KMS-11 (cell line): ENCODE measurements at regions not wholly inside any gene's neighbourhood (a gene's known extent, or its start where the extent isn't known, plus 50 kb on each side); places are given as distances from the start of the nearest gene placed in this dataset.

Experiments used
- H2AFZ ChIP-seq: fragments of 200-600 bp; sonication (generic); 2 replicates; pipeline ENCODE4 v1.6.1; 2016; ENCODE audit warnings: antibody characterized with exemption, mixed run types, low read depth
- H3K27ac ChIP-seq: fragments of 200-600 bp; sonication (generic); 2 replicates; pipeline ENCODE4 v1.6.1; 2016; ENCODE audit warnings: mild to moderate bottlenecking, mixed run types
- H3K27me3 ChIP-seq: fragments of 200-600 bp; sonication (generic); 2 replicates; pipeline ENCODE4 v1.6.1; 2017; ENCODE audit warnings: mild to moderate bottlenecking, low read depth, mixed run types, moderate library complexity; ENCODE audit not compliant: insufficient read depth
- H3K36me3 ChIP-seq: fragments of 200-600 bp; sonication (generic); 2 replicates; pipeline ENCODE4 v1.6.1; 2017; ENCODE audit warnings: mild to moderate bottlenecking, mixed run types; ENCODE audit not compliant: insufficient read depth
- H3K4me1 ChIP-seq: fragments of 200-600 bp; sonication (generic); 2 replicates; pipeline ENCODE4 v1.6.1; 2016; ENCODE audit warnings: mild to moderate bottlenecking, low read depth, mixed run types; ENCODE audit not compliant: poor library complexity, severe bottlenecking
- H3K4me2 ChIP-seq: fragments of 200-600 bp; sonication (generic); 2 replicates; pipeline ENCODE4 v1.7.0; 2016; ENCODE audit warnings: mild to moderate bottlenecking, mixed run types
- H3K4me3 ChIP-seq: fragments of 200-600 bp; sonication (generic); IDR thresholded peaks from 2 replicates; pipeline ENCODE4 v1.6.1; 2017; ENCODE audit warnings: low read depth, low read length, mixed read lengths; ENCODE audit not compliant: insufficient read depth
- H3K79me2 ChIP-seq: fragments of 200-600 bp; sonication (generic); 2 replicates; pipeline ENCODE4 v1.6.1; 2016; ENCODE audit warnings: low read depth, mixed run types; ENCODE audit not compliant: insufficient read depth
- H3K9ac ChIP-seq: fragments of 200-600 bp; sonication (generic); 2 replicates; pipeline ENCODE4 v1.6.1; 2016; ENCODE audit warnings: mild to moderate bottlenecking, mixed run types
- H4K20me1 ChIP-seq: fragments of 200-600 bp; sonication (generic); 2 replicates; pipeline ENCODE4 v1.6.1; 2016; ENCODE audit warnings: mild to moderate bottlenecking, mixed run types; ENCODE audit not compliant: insufficient read depth
- CTCF ChIP-seq: fragments of 200-600 bp; sonication (generic); conservative IDR thresholded peaks from 2 replicates; pipeline ENCODE4 v1.6.1; 2017; ENCODE audit warnings: low read depth, mild to moderate bottlenecking, antibody characterized with exemption, low read length, moderate library complexity, mixed read lengths

GRCh38 chr1:5711079-5711478 is 281.1 kb downstream of the NPHP4 start:
- Histone ChIP-seq H3K27ac (no peak overlapping the region), H3K4me3 (no peak overlapping the region), H3K27me3 (peaks cover 22% of the 10 kb centered on the region; the same call in 1 of the 2 replicates), H3K79me2 (no peaks in the 10 kb centered on the region), H4K20me1 (no peaks in the 10 kb centered on the region), H3K4me2 (no peak overlapping the region), H3K9ac (no peak overlapping the region), H3K36me3 (no peaks in the 10 kb centered on the region), H3K4me1 (no peaks in the 10 kb centered on the region), H2AFZ (no peak overlapping the region)
- no peak for TF ChIP-seq CTCF

GRCh38 chr1:5709976-5710375 is 282.2 kb downstream of the NPHP4 start:
- Histone ChIP-seq H3K36me3 (no peaks in the 10 kb centered on the region), H3K79me2 (no peaks in the 10 kb centered on the region), H3K27ac (no peak overlapping the region), H3K9ac (no peak overlapping the region), H3K4me2 (no peak overlapping the region), H3K4me3 (no peak overlapping the region), H4K20me1 (no peaks in the 10 kb centered on the region), H3K27me3 (peaks cover 22% of the 10 kb centered on the region; the same call in 1 of the 2 replicates), H3K4me1 (no peaks in the 10 kb centered on the region), H2AFZ (no peak overlapping the region)
- no peak for TF ChIP-seq CTCF

GRCh38 chr1:5709461-5709975 is 282.7 kb downstream of the NPHP4 start:
- TF ChIP-seq CTCF = no peak
- H3K4me3 ChIP-seq = no peak overlapping the region
- no peaks in the 10 kb centered on the region for H3K36me3 ChIP-seq
- H3K79me2 ChIP-seq = no peaks in the 10 kb centered on the region
- H3K4me1 ChIP-seq = no peaks in the 10 kb centered on the region
- H3K27ac ChIP-seq = no peak overlapping the region
- H4K20me1 ChIP-seq = no peaks in the 10 kb centered on the region
- no peak overlapping the region for H3K9ac ChIP-seq
- H3K4me2 ChIP-seq = no peak overlapping the region
- no peak overlapping the region for H2AFZ ChIP-seq
- peaks cover 22% of the 10 kb centered on the region; the same call in 1 of the 2 replicates for H3K27me3 ChIP-seq

GRCh38 chr1:5708346-5709245 is 283.6 kb downstream of the NPHP4 start:
- Histone ChIP-seq H3K4me2 (no peak overlapping the region), H4K20me1 (no peaks in the 10 kb centered on the region), H3K27ac (no peak overlapping the region), H3K4me1 (no peaks in the 10 kb centered on the region), H3K9ac (no peak overlapping the region), H3K4me3 (no peak overlapping the region), H3K79me2 (no peaks in the 10 kb centered on the region), H3K27me3 (peaks cover 22% of the 10 kb centered on the region; the same call in 1 of the 2 replicates), H2AFZ (no peak overlapping the region), H3K36me3 (no peaks in the 10 kb centered on the region)
- TF ChIP-seq CTCF = no peak
